GM13976 (cell line): ENCODE measurements at regions not wholly inside any gene's neighbourhood (a gene's known extent, or its start where the extent isn't known, plus 50 kb on each side); places are given as distances from the start of the nearest gene placed in this dataset.

ENCODE experiments used
- DNase-seq: peaks from one replicate; pipeline ENCODE4 v3.0.0; 2012; ENCODE audit warnings: low spot score
- CTCF ChIP-seq: IDR thresholded peaks from 2 replicates; pipeline ENCODE4 v1.5.1; 2012; ENCODE audit warnings: borderline replicate concordance, mild to moderate bottlenecking; ENCODE audit not compliant: insufficient read depth; ENCODE audit errors: extremely low read depth, missing control alignments, control extremely low read depth
- in situ Hi-C: fragments of 300-500 bp; cut with MboI; formaldehyde crosslinking; loops from one replicate; pipeline ENCODE4 v1.12.0; 2022; ENCODE audit warnings: low sequenced_read_pairs, mixed read lengths, inconsistent platforms; ENCODE audit not compliant: unreplicated experiment

- no peak for TF ChIP-seq CTCF
- in situ Hi-C loops: no loop called here
Observed at GRCh38 chr3:13702286-13702685, 153.4 kb downstream of the FBLN2 start.

GRCh38 chr3:13700889-13701288, 152.0 kb downstream of the FBLN2 start:
- DNase-seq: no peak
- no peak for TF ChIP-seq CTCF
- in situ Hi-C loops: no loop called here

More at GRCh38 chr3:13702286-13702685, 153.4 kb downstream of the FBLN2 start:
- no peak for DNase-seq

DNA sequence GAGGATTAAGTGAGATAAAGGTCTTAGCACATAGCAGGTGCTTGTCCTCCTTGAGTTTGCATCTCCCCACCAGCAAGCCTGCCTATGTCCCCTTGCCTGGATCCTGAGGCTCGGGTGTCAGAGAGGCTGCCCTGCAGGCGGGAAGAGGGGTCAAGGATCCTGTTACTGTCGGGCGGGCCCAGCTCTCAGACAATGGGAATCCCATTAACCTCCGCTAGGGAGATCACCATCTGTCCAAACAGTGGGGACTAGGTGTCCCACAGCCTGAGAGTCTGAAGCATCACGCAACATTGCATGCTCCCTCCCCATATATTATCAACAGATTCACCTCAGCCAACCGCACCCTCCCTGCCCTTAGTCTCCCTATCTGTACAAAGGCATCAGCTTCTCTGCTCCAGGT, 151.4 kb downstream of the FBLN2 start:
- no peak for TF ChIP-seq CTCF
- in situ Hi-C loops: no loop called here
- no peak for DNase-seq

DNA sequence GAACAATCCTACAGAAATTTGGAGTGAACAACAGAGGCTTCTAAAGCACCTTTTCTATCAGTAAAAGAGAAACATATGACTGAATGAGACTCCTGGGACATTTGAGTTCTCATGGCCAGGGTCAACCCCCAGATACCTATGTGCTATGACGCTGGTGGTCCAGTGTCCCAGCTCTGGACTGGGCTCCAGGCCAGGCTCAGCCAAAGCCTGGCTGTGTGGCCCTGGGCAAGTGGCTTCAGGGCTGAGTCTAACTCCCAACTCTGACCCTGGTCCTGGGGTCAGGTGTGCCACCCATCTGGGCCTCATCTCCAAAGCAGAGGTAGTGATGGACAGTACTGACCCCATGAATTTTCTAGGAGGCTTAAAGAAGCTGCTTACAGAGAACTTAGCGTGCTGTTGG, 147.8 kb downstream of the FBLN2 start:
- no peak for DNase-seq
- no peak for TF ChIP-seq CTCF
- in situ Hi-C loops: no loop called here

DNA sequence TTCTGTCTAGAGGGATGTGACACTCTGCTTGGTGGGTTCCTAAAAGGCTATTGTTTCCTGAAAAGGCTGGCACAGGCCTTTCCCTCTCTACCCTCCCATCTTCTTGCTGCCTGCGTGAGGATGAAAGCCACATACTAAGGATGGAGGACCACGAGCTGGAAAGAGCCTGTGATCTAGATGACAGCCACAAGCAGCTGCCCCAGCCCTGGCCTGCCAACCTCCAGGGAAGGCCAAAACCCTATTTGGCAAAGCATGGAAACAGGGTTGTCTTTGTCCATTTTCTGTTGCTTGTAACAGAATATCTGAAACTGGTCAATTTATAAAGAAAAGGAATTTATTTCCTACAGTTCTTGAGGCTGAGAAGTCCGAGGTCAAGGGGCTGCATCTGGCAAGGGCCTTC, 144.5 kb downstream of the FBLN2 start:
- TF ChIP-seq CTCF: no peak
- DNase-seq: no peak

DNA sequence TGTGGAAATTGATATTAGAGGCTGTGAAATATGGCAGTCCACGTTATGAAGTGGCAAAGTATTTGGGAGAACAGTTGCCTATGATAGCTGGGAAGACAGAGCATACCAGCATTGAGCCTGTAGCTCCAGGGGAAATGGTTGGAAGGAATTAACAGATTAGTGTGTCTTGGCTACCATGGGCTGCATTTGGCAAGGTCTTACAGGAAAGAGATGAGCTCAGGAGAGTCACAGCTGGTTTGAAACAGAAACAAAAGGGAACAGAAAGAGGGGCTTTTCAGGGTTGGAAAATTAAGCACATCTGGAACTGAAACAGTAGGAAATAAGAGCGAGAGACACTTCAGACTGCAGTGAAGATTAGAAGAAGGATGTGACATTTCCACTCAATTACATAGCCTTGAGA, 141.7 kb downstream of the FBLN2 start:
- in situ Hi-C loops: no loop called here
- no peak for DNase-seq
- TF ChIP-seq CTCF: no peak

More for the DNA sequence above, 144.5 kb downstream of the FBLN2 start:
- in situ Hi-C loops: no loop called here

GRCh38 chr3:13689373-13690260, 140.7 kb downstream of the FBLN2 start:
- no peak for TF ChIP-seq CTCF
- in situ Hi-C loops: no loop called here
- no peak for DNase-seq
